ENCODE measurements at regions not wholly inside any gene's neighbourhood (a gene's known extent, or its start where the extent isn't known, plus 50 kb on each side); places are given as distances from the start of the nearest gene placed in this dataset.
A peak's percentile ranks its signal among the peaks of the same experiment; 100 is the strongest.

GRCh38 chr2:234300932-234301823 is 195.7 kb downstream of the ARL4C start:
- Histone ChIP-seq H3K4me1 (replicated peaks) (no peaks in the 10 kb centered on the region), H3K27ac (peak overlapping the region in 1 of 2 donors; percentile 11), H3K36me3 (no peaks in the 10 kb centered on the region), H3K4me3 (no peak overlapping the region), H3K9me3 (no peaks in the 10 kb centered on the region), H3K27me3 (replicated peaks; ENCODE audit: insufficient read depth) (no peaks in the 10 kb centered on the region)
- DNase-seq (ENCODE audit: low spot score) = no peak
- intact Hi-C loops (cut with DNase I) = no loop called here
- TF ChIP-seq POLR2AphosphoS5 (IDR thresholded peaks at IDR 0.05) = no peak
- TF ChIP-seq CTCF (IDR thresholded peaks at IDR 0.05) = no peak
- no peak for TF ChIP-seq POLR2A (IDR thresholded peaks at IDR 0.05)
- 36% methylated on average over 18 of the region's 18 CpGs for WGBS

- H3K36me3 ChIP-seq = no peaks in the 10 kb centered on the region
- H3K27ac ChIP-seq = no peak overlapping the region
- no peaks in the 10 kb centered on the region for H3K9me3 ChIP-seq
- TF ChIP-seq CTCF (IDR thresholded peaks at IDR 0.05) (no peak), POLR2A (IDR thresholded peaks at IDR 0.05) (no peak), POLR2AphosphoS5 (IDR thresholded peaks at IDR 0.05) (no peak)
- WGBS = 43% methylated on average over 6 of the region's 6 CpGs
- intact Hi-C loops (cut with DNase I) = no loop called here
- H3K4me3 ChIP-seq = no peak overlapping the region
- H3K4me1 ChIP-seq (replicated peaks) = no peaks in the 10 kb centered on the region
- H3K27me3 ChIP-seq (replicated peaks; ENCODE audit: insufficient read depth) = no peaks in the 10 kb centered on the region
- DNase-seq (ENCODE audit: low spot score) = no peak
Measured at GRCh38 chr2:234300391-234300925, 196.4 kb downstream of the ARL4C start.

DNA sequence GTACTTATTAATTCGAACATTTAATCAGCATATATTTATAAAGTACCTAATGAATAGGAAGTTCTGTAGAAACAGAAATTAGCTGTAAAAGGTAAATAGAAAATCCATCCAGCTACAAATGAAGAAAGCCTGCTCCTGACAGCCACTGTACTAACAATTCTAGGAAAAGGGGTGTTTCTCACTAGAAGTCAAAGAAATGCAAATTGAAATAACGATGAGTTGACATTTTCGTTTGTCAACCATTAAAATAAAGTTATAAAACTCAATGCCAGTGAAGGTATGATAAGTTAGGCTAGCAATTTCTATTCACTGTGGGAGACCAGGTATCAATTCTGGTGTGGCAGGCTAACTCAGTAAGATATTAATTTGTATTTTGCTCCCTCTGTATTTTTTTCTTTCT is 198.0 kb downstream of the ARL4C start:
- no peak for DNase-seq (ENCODE audit: low spot score)
- Histone ChIP-seq H3K36me3 (no peaks in the 10 kb centered on the region), H3K4me1 (replicated peaks) (no peaks in the 10 kb centered on the region), H3K27ac (no peak overlapping the region), H3K4me3 (no peak overlapping the region), H3K27me3 (replicated peaks; ENCODE audit: insufficient read depth) (no peaks in the 10 kb centered on the region), H3K9me3 (no peaks in the 10 kb centered on the region)
- intact Hi-C loops (cut with DNase I) = no loop called here
- no peak for TF ChIP-seq POLR2A (IDR thresholded peaks at IDR 0.05)
- no peak for TF ChIP-seq POLR2AphosphoS5 (IDR thresholded peaks at IDR 0.05)
- TF ChIP-seq CTCF (IDR thresholded peaks at IDR 0.05) = no peak
- WGBS = 74% methylated on average over 3 of the region's 3 CpGs

GRCh38 chr2:234296991-234297390 is 199.9 kb downstream of the ARL4C start:
- no peaks in the 10 kb centered on the region for H3K36me3 ChIP-seq
- no peak for DNase-seq (ENCODE audit: low spot score)
- H3K27ac ChIP-seq = no peak overlapping the region
- H3K27me3 ChIP-seq (replicated peaks; ENCODE audit: insufficient read depth) = no peaks in the 10 kb centered on the region
- H3K4me1 ChIP-seq (replicated peaks) = no peaks in the 10 kb centered on the region
- WGBS = 96% methylated on average over 1 of the region's 1 CpG
- no peaks in the 10 kb centered on the region for H3K9me3 ChIP-seq
- no peak overlapping the region for H3K4me3 ChIP-seq
- no peak for TF ChIP-seq POLR2AphosphoS5 (IDR thresholded peaks at IDR 0.05)
- TF ChIP-seq POLR2A (IDR thresholded peaks at IDR 0.05) = no peak
- no peak for TF ChIP-seq CTCF (IDR thresholded peaks at IDR 0.05)
- intact Hi-C loops (cut with DNase I) = no loop called here

GRCh38 chr2:234293973-234294372 is 202.9 kb downstream of the ARL4C start:
- no peaks in the 10 kb centered on the region for H3K27me3 ChIP-seq (replicated peaks; ENCODE audit: insufficient read depth)
- no peaks in the 10 kb centered on the region for H3K4me1 ChIP-seq (replicated peaks)
- no peak for TF ChIP-seq CTCF (IDR thresholded peaks at IDR 0.05)
- TF ChIP-seq POLR2AphosphoS5 (IDR thresholded peaks at IDR 0.05) = no peak
- no peak for TF ChIP-seq POLR2A (IDR thresholded peaks at IDR 0.05)
- WGBS = 80% methylated on average over 4 of the region's 4 CpGs
- H3K9me3 ChIP-seq = no peaks in the 10 kb centered on the region
- H3K4me3 ChIP-seq = no peak overlapping the region
- H3K27ac ChIP-seq = no peak overlapping the region
- intact Hi-C loops (cut with DNase I) = no loop called here
- DNase-seq (ENCODE audit: low spot score) = no peak
- no peaks in the 10 kb centered on the region for H3K36me3 ChIP-seq

Data from prostate gland (tissue), 2 donors.